ENCODE measurements at regions not wholly inside any gene's neighbourhood (a gene's known extent, or its start where the extent isn't known, plus 50 kb on each side); places are given as distances from the start of the nearest gene placed in this dataset.

- H3K36me3 ChIP-seq = no peaks in the 10 kb centered on the region
- DNase-seq (ENCODE audit: low spot score) = no peak
- no peaks in the 10 kb centered on the region for H3K27me3 ChIP-seq
- H3K9me3 ChIP-seq = peaks cover 0 to 16% of the 10 kb centered on the region in 2 donors
- no peaks in the 10 kb centered on the region for H3K4me1 ChIP-seq
- TF ChIP-seq CTCF (IDR thresholded peaks at IDR 0.05) = no peak
- no peak overlapping the region for H3K27ac ChIP-seq
- no peak overlapping the region for H3K4me3 ChIP-seq
These were observed 294.5 kb upstream of the CDH12 start for GRCh38 chr5:23147625-23148024.

- H3K9me3 ChIP-seq = peaks cover 0 to 16% of the 10 kb centered on the region in 2 donors
- no peaks in the 10 kb centered on the region for H3K4me1 ChIP-seq
- no peak for DNase-seq (ENCODE audit: low spot score)
- H3K27me3 ChIP-seq = no peaks in the 10 kb centered on the region
- no peaks in the 10 kb centered on the region for H3K36me3 ChIP-seq
- TF ChIP-seq CTCF (IDR thresholded peaks at IDR 0.05) = no peak
- no peak overlapping the region for H3K4me3 ChIP-seq
- no peak overlapping the region for H3K27ac ChIP-seq
These were observed 293.0 kb upstream of the CDH12 start for GRCh38 chr5:23146183-23146582.

GRCh38 chr5:23139338-23140171, 286.4 kb upstream of the CDH12 start:
- no peak overlapping the region for H3K27ac ChIP-seq
- no peaks in the 10 kb centered on the region for H3K27me3 ChIP-seq
- H3K36me3 ChIP-seq = no peaks in the 10 kb centered on the region
- DNase-seq (ENCODE audit: low spot score) = no peak
- H3K4me3 ChIP-seq = no peak overlapping the region
- no peaks in the 10 kb centered on the region for H3K4me1 ChIP-seq
- peak in 1 of 2 donors; percentile 58 for TF ChIP-seq CTCF (IDR thresholded peaks at IDR 0.05)
- peaks cover 0 to 16% of the 10 kb centered on the region in 2 donors for H3K9me3 ChIP-seq

GRCh38 chr5:23136958-23137357, 283.8 kb upstream of the CDH12 start:
- no peaks in the 10 kb centered on the region for H3K9me3 ChIP-seq
- no peaks in the 10 kb centered on the region for H3K4me1 ChIP-seq
- H3K27ac ChIP-seq = no peak overlapping the region
- H3K4me3 ChIP-seq = no peak overlapping the region
- H3K36me3 ChIP-seq = no peaks in the 10 kb centered on the region
- no peak for DNase-seq (ENCODE audit: low spot score)
- no peak for TF ChIP-seq CTCF (IDR thresholded peaks at IDR 0.05)
- H3K27me3 ChIP-seq = no peaks in the 10 kb centered on the region

- TF ChIP-seq CTCF (IDR thresholded peaks at IDR 0.05) = no peak
- H3K27me3 ChIP-seq = no peaks in the 10 kb centered on the region
- no peaks in the 10 kb centered on the region for H3K36me3 ChIP-seq
These were observed 279.1 kb upstream of the CDH12 start for GRCh38 chr5:23132231-23132630.

GRCh38 chr5:23112237-23112636, 259.1 kb upstream of the CDH12 start:
- no peak for TF ChIP-seq CTCF (IDR thresholded peaks at IDR 0.05)
- Histone ChIP-seq H3K9me3 (no peaks in the 10 kb centered on the region), H3K36me3 (no peaks in the 10 kb centered on the region), H3K4me1 (no peaks in the 10 kb centered on the region), H3K27me3 (no peaks in the 10 kb centered on the region), H3K4me3 (no peak overlapping the region), H3K27ac (no peak overlapping the region)
- DNase-seq (ENCODE audit: low spot score) = no peak

More at GRCh38 chr5:23132231-23132630, 279.1 kb upstream of the CDH12 start:
- peaks cover 0 to 14% of the 10 kb centered on the region in 2 donors for H3K9me3 ChIP-seq
- DNase-seq (ENCODE audit: low spot score) = no peak
- H3K4me3 ChIP-seq = no peak overlapping the region
- no peaks in the 10 kb centered on the region for H3K4me1 ChIP-seq
- no peak overlapping the region for H3K27ac ChIP-seq
